CD14-positive monocyte (primary cell): ENCODE measurements at regions not wholly inside any gene's neighbourhood (a gene's known extent, or its start where the extent isn't known, plus 50 kb on each side); places are given as distances from the start of the nearest gene placed in this dataset.

Source experiments
- DNase-seq, 3 donors: peaks; one replicate each; pipeline ENCODE4 v3.0.0-alpha.2; 2011 to 2022
- H2AFZ ChIP-seq: 2 replicates; pipeline ENCODE4 v1.6.0; 2012; ENCODE audit warnings: mild to moderate bottlenecking, low read depth, low read length, inconsistent platforms; ENCODE audit not compliant: insufficient read depth, poor library complexity, severe bottlenecking
- H3K27ac ChIP-seq, 2 donors: 1 replicate in 1 of 2; 2 replicates in 1 of 2; pipeline ENCODE4 v1.5.1; 2012 to 2013; ENCODE audit warnings: low read length in 2 of 2, control low read depth in 1 of 2, inconsistent platforms in 1 of 2, low read depth in 1 of 2, mild to moderate bottlenecking in 1 of 2
- H3K27me3 ChIP-seq, 2 donors: one replicate each; pipeline versions ENCODE4 v1.6.0 to v1.6.1; 2011 to 2013; ENCODE audit warnings: low read length in 2 of 2; ENCODE audit not compliant: control insufficient read depth in 2 of 2, insufficient read depth in 2 of 2
- H3K36me3 ChIP-seq, 2 donors: replicated peaks in 1 of 2; 1 replicate in 1 of 2; 2 replicates in 1 of 2; pipeline versions ENCODE4 v1.5.1 to v1.6.1; 2012 to 2013; ENCODE audit warnings: low read length in 2 of 2, control low read depth in 1 of 2, inconsistent platforms in 1 of 2, mild to moderate bottlenecking in 1 of 2; ENCODE audit not compliant: insufficient read depth in 2 of 2, control insufficient read depth in 1 of 2
- H3K4me1 ChIP-seq, 2 donors: 1 replicate in 1 of 2; 2 replicates in 1 of 2; pipeline versions ENCODE4 v1.5.1 to v1.6.1; 2012 to 2013; ENCODE audit warnings: low read length in 2 of 2, control low read depth in 1 of 2, inconsistent platforms in 1 of 2, mild to moderate bottlenecking in 1 of 2, moderate library complexity in 1 of 2; ENCODE audit not compliant: insufficient read depth in 2 of 2, control insufficient read depth in 1 of 2
- H3K4me2 ChIP-seq: replicated peaks from 2 replicates; pipeline ENCODE3; 2012; ENCODE audit warnings: low read length, moderate library complexity, mild to moderate bottlenecking; ENCODE audit not compliant: poor library complexity, severe bottlenecking; ENCODE audit errors: extremely low read depth
- H3K4me3 ChIP-seq, 3 experiments: fragments of 200-600 bp in 1 of 3; sonication (generic) in 1 of 3; replicated peaks in 1 of 3; 1 replicate in 2 of 3; 2 replicates in 1 of 3; pipeline ENCODE4 v1.5.1; 2011 to 2013; ENCODE audit warnings: low read length in 3 of 3, mild to moderate bottlenecking in 3 of 3, control low read depth in 2 of 3, low read depth in 2 of 3, inconsistent platforms in 1 of 3, moderate library complexity in 1 of 3
- H3K79me2 ChIP-seq: 2 replicates; pipeline ENCODE4 v1.6.0; 2012; ENCODE audit warnings: mild to moderate bottlenecking, control low read depth, inconsistent platforms, low read length, moderate library complexity; ENCODE audit not compliant: insufficient read depth
- H3K9ac ChIP-seq: 2 replicates; pipeline ENCODE4 v1.6.0; 2017; ENCODE audit warnings: low read length, mild to moderate bottlenecking; ENCODE audit not compliant: insufficient read depth, poor library complexity, severe bottlenecking
- H3K9me3 ChIP-seq, 2 donors: replicated peaks in 1 of 2; 1 replicate in 1 of 2; 2 replicates in 1 of 2; pipeline versions ENCODE4 v1.5.1 to v1.6.1; 2012 to 2013; ENCODE audit warnings: low read length in 2 of 2, control low read depth in 1 of 2; ENCODE audit not compliant: control insufficient read depth in 1 of 2, insufficient read depth in 1 of 2
- H4K20me1 ChIP-seq: 2 replicates; pipeline ENCODE4 v1.6.0; 2012; ENCODE audit warnings: mild to moderate bottlenecking, low read length, control low read depth, moderate library complexity; ENCODE audit not compliant: insufficient read depth
- H3K27ac Mint-ChIP-seq, 7 donors: one replicate each; pipeline ENCODE4 v1.8.0; 2020; ENCODE audit warnings: mild to moderate bottlenecking in 7 of 7, mixed read lengths in 7 of 7, moderate library complexity in 6 of 7, inconsistent platforms in 2 of 7
- H3K27me3 Mint-ChIP-seq, 3 donors: one replicate each; pipeline ENCODE4 v1.8.0; 2021 to 2022; ENCODE audit warnings: low read depth in 3 of 3, mild to moderate bottlenecking in 3 of 3, mixed read lengths in 3 of 3, moderate library complexity in 3 of 3, inconsistent platforms in 1 of 3
- H3K36me3 Mint-ChIP-seq, 2 donors: one replicate each; pipeline ENCODE4 v1.8.0; 2020; ENCODE audit warnings: mixed read lengths in 2 of 2, inconsistent platforms in 1 of 2, mild to moderate bottlenecking in 1 of 2
- H3K4me1 Mint-ChIP-seq: one replicate; pipeline ENCODE4 v1.8.0; 2020; ENCODE audit warnings: mild to moderate bottlenecking, mixed read lengths
- H3K4me3 Mint-ChIP-seq, 2 donors: one replicate each; pipeline ENCODE4 v1.8.0; 2020; ENCODE audit warnings: mild to moderate bottlenecking in 2 of 2, mixed read lengths in 2 of 2, moderate library complexity in 1 of 2
- H3K9me3 Mint-ChIP-seq, 7 donors: one replicate each; pipeline ENCODE4 v1.8.0; 2020 to 2022; ENCODE audit warnings: mixed read lengths in 7 of 7, mild to moderate bottlenecking in 6 of 7, moderate library complexity in 6 of 7, inconsistent platforms in 2 of 7
- WGBS: methylation state at CpG from one replicate; pipeline ENCODE4 v1.1.5; 2013; ENCODE audit warnings: missing lambda C conversion rate; ENCODE audit not compliant: insufficient coverage; 5-methylcytosine and 5-hydroxymethylcytosine counted together
- intact Hi-C, 2 donors: fragments of 100-400 bp; cut with micrococcal nuclease; formaldehyde crosslinking; loops; one replicate each; pipeline versions ENCODE4 v1.15.0 to v1.15.1; 2023
- TF ChIP-seq, protein P1 (sequence below): fragments of 200-600 bp; IDR thresholded peaks from one replicate; pipeline ENCODE4 v1.8.0; 2022; ENCODE audit warnings: antibody characterized with exemption, mild to moderate bottlenecking

GRCh38 chr1:200333329-200333728, 76.5 kb downstream of the ZNF281 start:
- Histone ChIP-seq H3K4me2 (no peak overlapping the region), H3K36me3 (no peaks in the 10 kb centered on the region), H3K27ac (no peak overlapping the region), H3K9ac (no peak overlapping the region), H3K4me1 (peaks cover 10 to 11% of the 10 kb centered on the region in 2 donors), H4K20me1 (no peaks in the 10 kb centered on the region), H3K27me3 (no peaks in the 10 kb centered on the region), H3K79me2 (no peaks in the 10 kb centered on the region), H3K4me3 (no peak overlapping the region), H3K9me3 (no peaks in the 10 kb centered on the region), H2AFZ (no peak overlapping the region)
- Mint-ChIP-seq H3K9me3 (no peaks in the 10 kb centered on the region), H3K27me3 (peaks cover 1 to 5% (median 2%) of the 10 kb centered on the region in 3 donors), H3K4me1 (peaks cover 15% of the 10 kb centered on the region), H3K4me3 (no peak overlapping the region), H3K27ac (no peak overlapping the region), H3K36me3 (no peaks in the 10 kb centered on the region)
- 94% methylated on average over 5 of the region's 7 CpGs for WGBS
- intact Hi-C loops: no loop called here
- no peak for DNase-seq
- TF ChIP-seq, protein P1, sequence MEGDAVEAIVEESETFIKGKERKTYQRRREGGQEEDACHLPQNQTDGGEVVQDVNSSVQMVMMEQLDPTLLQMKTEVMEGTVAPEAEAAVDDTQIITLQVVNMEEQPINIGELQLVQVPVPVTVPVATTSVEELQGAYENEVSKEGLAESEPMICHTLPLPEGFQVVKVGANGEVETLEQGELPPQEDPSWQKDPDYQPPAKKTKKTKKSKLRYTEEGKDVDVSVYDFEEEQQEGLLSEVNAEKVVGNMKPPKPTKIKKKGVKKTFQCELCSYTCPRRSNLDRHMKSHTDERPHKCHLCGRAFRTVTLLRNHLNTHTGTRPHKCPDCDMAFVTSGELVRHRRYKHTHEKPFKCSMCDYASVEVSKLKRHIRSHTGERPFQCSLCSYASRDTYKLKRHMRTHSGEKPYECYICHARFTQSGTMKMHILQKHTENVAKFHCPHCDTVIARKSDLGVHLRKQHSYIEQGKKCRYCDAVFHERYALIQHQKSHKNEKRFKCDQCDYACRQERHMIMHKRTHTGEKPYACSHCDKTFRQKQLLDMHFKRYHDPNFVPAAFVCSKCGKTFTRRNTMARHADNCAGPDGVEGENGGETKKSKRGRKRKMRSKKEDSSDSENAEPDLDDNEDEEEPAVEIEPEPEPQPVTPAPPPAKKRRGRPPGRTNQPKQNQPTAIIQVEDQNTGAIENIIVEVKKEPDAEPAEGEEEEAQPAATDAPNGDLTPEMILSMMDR: no peak

GRCh38 chr1:200332716-200333115, 77.1 kb downstream of the ZNF281 start:
- Histone ChIP-seq H3K27me3 (no peaks in the 10 kb centered on the region), H3K36me3 (no peaks in the 10 kb centered on the region), H3K27ac (no peak overlapping the region), H3K4me2 (no peak overlapping the region), H3K9ac (no peak overlapping the region), H3K4me1 (peaks cover 4 to 5% of the 10 kb centered on the region in 2 donors), H3K9me3 (no peaks in the 10 kb centered on the region), H2AFZ (no peak overlapping the region), H3K4me3 (no peak overlapping the region), H3K79me2 (no peaks in the 10 kb centered on the region), H4K20me1 (no peaks in the 10 kb centered on the region)
- Mint-ChIP-seq H3K4me1 (peaks cover 8% of the 10 kb centered on the region), H3K27ac (no peak overlapping the region), H3K9me3 (no peaks in the 10 kb centered on the region), H3K27me3 (peaks cover 1 to 5% (median 2%) of the 10 kb centered on the region in 3 donors), H3K4me3 (no peak overlapping the region), H3K36me3 (no peaks in the 10 kb centered on the region)
- no peak for DNase-seq
- intact Hi-C loops: no loop called here
- TF ChIP-seq, protein P1: no peak
